CD1c-positive myeloid dendritic cell (primary cell): ENCODE measurements at regions not wholly inside any gene's neighbourhood (a gene's known extent, or its start where the extent isn't known, plus 50 kb on each side); places are given as distances from the start of the nearest gene placed in this dataset.
"Not testable (repeated sequence)": the region's sequence is repeated elsewhere in the genome, so short reads cannot be mapped to it uniquely, and the experiment has no call there.

Source experiments
- DNase-seq: peaks from one replicate; pipeline ENCODE4 v3.0.0-alpha.2; 2016; ENCODE audit errors: extremely low spot score

DNA sequence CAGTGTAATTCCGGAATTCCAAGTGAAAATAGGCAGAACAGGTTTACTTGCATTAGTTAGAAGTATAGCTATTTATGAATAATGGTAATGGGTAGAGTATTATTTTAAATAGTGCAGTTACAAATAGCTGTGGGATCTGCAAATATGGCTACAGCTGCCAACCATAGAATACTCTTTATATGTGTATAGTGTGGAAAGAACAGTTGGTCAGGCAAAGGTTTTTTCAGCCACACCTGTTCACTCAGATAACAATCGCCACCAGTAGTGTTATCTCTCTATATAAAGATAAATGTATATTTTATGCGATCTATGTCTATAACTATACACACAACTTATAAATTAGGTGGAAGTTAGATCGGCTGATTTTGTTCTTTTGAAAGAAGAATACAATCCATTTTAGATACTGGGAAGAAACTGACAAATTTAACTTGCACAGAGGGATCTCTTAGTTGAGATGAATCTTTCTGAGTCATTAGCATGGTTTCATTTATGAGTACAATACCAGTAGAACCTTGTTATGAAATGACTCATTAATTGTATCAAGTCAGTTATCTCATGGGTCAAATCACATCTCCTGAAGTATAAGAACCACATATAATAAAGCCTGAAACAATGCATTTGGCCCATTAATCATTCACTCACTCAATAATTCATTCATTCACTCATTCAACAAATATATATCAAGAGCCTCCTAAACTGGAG is 100.9 kb upstream of the NR3C2 start:
- no peak for DNase-seq

DNA sequence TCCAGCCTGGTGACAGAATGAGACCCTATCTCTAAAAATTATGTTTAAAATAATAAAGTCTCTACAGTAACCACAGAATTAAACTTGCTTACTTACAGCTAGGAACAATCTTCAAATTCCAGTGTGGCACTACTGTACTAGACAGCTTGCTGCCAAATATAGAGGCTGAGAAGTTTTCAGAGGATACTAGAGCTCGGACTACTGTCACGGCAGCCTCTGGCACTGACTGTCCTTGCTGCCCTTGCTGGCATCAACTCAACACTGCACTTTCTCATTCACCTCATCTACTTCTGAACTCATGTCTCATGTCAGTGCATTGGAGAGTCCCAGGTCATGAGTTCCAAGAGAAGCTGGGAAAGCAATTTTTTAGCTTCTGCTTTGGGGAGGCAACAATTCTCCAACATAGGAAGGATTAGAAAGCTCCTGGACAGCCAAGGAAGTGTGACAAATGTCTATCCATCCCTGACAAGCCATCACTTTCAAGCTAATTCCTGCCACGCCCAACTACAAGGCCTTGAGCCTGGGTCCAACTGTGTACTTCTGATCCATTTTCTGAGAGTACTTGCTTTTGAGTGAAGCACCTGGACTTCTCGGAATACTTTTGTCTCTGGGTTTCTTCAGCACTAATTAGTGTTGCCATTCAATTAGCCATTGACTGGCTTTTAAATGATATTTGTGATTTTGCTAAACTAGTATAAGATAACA is 98.6 kb upstream of the NR3C2 start:
- DNase-seq: no peak

- no peak for DNase-seq
These were observed 97.2 kb upstream of the NR3C2 start for GRCh38 chr4:148539387-148539786.

DNA sequence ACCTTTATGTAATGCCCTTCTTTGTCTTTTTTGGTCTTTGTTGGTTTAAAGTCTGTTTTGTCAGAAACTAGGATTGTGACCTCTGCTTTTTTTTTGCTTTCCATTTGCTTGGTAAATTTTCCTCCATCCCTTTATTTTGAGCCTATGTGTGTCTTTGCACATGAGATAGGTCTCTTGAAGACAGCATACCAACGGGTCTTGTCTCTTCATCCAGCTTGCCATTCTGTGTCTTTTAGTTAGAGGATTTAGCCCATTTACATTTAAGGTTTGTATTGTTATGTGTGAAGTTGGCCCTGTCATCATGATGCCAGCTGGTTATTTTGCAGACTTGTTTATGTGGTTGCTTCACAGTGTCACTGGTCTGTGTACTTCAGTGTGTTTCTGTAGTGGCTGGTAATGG is 91.6 kb upstream of the NR3C2 start:
- DNase-seq: not testable (repeated sequence)

DNA sequence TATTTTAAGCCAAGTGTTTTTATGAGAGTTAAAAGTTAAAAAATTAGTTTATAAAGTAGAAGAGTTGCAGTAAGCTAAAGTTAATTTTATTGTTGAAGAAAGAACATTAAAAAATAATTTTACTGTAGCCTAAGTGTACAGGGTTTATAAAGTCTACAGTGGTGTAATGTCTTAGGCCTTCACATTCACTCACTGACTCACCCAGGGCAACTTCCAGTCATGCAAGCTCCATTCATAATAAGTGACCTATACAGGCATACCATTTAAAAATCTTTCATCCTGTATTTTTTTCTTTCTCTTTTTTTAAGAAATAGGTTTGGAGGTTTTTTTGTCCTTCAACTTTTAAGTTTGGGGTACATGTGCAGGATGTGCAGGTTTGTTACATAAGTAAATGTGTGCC is 87.9 kb upstream of the NR3C2 start:
- DNase-seq: no peak

DNA sequence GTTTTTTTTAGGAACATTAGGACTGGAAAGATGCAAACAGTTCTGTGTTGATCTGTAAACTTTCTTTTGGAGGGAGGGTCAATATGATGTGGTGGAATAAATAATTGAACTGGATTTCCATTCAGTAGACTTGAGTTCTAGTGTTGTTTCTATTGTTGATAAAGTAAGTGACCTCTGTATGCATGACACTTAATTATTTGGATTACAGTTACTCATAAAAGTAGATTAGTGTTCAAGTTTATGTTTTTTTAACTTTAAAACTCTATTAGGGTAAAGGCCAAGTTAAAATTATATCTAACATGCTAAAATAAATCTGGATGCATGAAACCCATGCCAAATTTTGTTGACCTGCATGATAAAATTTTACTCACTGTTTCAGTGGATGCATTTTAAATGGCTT is 85.4 kb upstream of the NR3C2 start:
- no peak for DNase-seq

DNA sequence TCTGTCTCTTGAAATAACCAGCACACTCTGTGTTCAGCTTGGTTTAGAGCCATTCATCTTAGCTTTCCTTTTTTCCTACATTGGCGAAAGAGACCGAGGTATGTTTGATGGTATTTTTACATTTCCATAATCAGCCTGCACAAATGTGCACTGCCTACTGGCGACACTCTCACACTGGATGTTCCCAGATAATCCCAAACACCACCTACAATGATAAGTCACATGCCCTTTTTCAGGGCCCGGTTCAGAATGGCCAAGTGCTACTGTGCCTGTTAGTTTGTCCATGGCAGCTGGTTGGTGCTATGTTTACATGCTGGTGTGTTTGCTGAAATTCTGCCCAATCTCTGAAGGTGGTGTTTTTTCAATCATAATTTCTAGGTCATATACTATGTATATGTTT is 80.8 kb upstream of the NR3C2 start:
- no peak for DNase-seq

GRCh38 chr4:148515248-148515647 is 73.0 kb upstream of the NR3C2 start:
- DNase-seq: no peak

GRCh38 chr4:148514581-148514980 is 72.4 kb upstream of the NR3C2 start:
- no peak for DNase-seq

GRCh38 chr4:148514041-148514440 is 71.8 kb upstream of the NR3C2 start:
- DNase-seq: no peak

DNA sequence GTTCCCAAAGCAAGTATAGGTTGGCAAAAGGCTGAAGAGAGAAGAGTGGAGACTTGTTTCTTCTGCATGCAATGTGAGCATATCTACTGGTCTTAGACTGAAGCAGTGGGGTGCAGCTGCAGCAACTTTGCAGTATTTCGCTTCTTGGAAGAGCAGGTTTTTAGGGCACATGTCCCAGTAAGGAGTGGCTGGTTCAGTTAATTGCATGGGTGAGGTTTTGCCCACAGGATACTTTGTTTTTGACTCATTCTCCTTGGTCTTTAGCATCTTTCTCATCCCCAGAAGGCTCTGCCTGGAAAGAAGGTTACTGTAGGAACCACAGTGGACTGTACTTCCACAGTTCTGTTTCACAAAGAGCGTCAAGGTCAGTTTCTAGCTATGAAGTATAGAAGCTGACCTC is 68.0 kb upstream of the NR3C2 start:
- DNase-seq: no peak

DNA sequence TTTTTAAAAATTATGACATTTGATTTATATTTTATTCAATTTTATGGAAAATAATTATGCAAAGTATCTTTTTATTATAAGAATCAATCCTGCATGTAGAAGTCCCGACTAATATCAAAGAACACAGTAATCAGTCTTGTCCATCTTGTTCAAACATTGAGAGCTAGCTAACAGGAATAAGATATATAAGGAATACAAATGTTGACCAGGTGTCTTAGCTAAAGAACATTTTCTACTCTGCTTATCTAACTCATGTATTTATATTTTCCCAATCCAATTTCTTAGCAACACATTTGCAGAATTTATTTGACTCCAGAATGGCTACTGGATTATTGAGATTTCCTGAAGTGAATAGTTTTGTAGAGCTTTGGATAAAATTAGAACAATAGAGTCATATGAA is 61.5 kb upstream of the NR3C2 start:
- no peak for DNase-seq

DNA sequence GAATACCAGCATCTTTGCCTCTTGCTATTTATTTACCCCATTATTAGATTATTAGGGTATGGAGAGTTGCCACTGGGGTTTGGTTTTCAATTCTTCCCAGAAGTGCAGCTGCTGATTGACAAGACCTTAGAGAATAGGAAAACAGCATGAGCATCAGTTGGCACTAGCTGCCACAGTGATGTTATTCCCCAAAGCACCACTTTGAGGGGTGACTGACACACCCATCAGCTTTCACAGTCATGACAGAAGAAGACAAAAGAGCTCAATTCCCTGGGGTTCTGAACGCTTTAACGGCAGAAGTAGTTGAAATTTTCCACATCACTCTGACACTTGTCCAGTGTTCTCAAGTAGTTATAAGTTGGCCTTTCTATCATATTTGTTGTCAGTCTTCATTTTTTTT is 55.0 kb upstream of the NR3C2 start:
- no peak for DNase-seq

GRCh38 chr4:148495463-148495862 is 53.2 kb upstream of the NR3C2 start:
- no peak for DNase-seq
